Stimulated activated CD8-positive, alpha-beta memory T cell treated with anti-CD3 and anti-CD28 coated beads, Interleukin-4, amount 100 ng/mL, for 4 hours (primary cell): ENCODE measurements at regions not wholly inside any gene's neighbourhood (a gene's known extent, or its start where the extent isn't known, plus 50 kb on each side); places are given as distances from the start of the nearest gene placed in this dataset.
"Not testable (repeated sequence)": the region's sequence is repeated elsewhere in the genome, so short reads cannot be mapped to it uniquely, and the experiment has no call there.

Source experiments
- DNase-seq, 2 donors: peaks; one replicate each; pipeline ENCODE4 v3.0.0-alpha.2; 2020; ENCODE audit warnings: low read depth in 2 of 2, low spot score in 1 of 2

- DNase-seq: no peak
Measured at GRCh38 chr15:94970802-94971201, 739.4 kb downstream of the MCTP2 start.

- DNase-seq: no peak
Measured at GRCh38 chr15:94972314-94972713, 741.0 kb downstream of the MCTP2 start.

GRCh38 chr15:94987085-94987484 lies 755.7 kb downstream of the MCTP2 start:
- DNase-seq: no peak

GRCh38 chr15:94991718-94992117 lies 760.4 kb downstream of the MCTP2 start:
- DNase-seq: no peak

GRCh38 chr15:95009635-95010034 lies 778.3 kb downstream of the MCTP2 start:
- DNase-seq: no peak

GRCh38 chr15:95013381-95013780 lies 782.0 kb downstream of the MCTP2 start:
- DNase-seq: no peak

- no peak for DNase-seq
Measured at GRCh38 chr15:95016511-95017229, 785.3 kb downstream of the MCTP2 start.

- no peak for DNase-seq
Measured at GRCh38 chr15:95017666-95018328, 786.4 kb downstream of the MCTP2 start.

- no peak for DNase-seq
Measured at GRCh38 chr15:95018888-95019545, 787.7 kb downstream of the MCTP2 start.

- no peak for DNase-seq
Measured at GRCh38 chr15:95019907-95020306, 788.5 kb downstream of the MCTP2 start.

GRCh38 chr15:95021816-95022215 lies 790.5 kb downstream of the MCTP2 start:
- DNase-seq: no peak

- no peak for DNase-seq
Measured at GRCh38 chr15:95024351-95024750, 793.0 kb downstream of the MCTP2 start.

GRCh38 chr15:95025924-95026728 lies 794.8 kb downstream of the MCTP2 start:
- DNase-seq: no peak

- DNase-seq: no peak
Measured at GRCh38 chr15:95027981-95028380, 796.6 kb downstream of the MCTP2 start.

GRCh38 chr15:95032156-95032555 lies 800.8 kb downstream of the MCTP2 start:
- DNase-seq: no peak

GRCh38 chr15:95035106-95035505 lies 803.7 kb downstream of the MCTP2 start:
- DNase-seq: no peak

- no peak for DNase-seq
Measured at GRCh38 chr15:95041297-95041696, 809.9 kb downstream of the MCTP2 start.

GRCh38 chr15:95043236-95043932 lies 812.0 kb downstream of the MCTP2 start:
- not testable (repeated sequence) for DNase-seq

GRCh38 chr15:95043933-95044313 lies 812.6 kb downstream of the MCTP2 start:
- no peak for DNase-seq

- no peak for DNase-seq
Measured at GRCh38 chr15:95044745-95045417, 813.5 kb downstream of the MCTP2 start.
